Prostate gland (tissue), 2 donors: ENCODE measurements at regions not wholly inside any gene's neighbourhood (a gene's known extent, or its start where the extent isn't known, plus 50 kb on each side); places are given as distances from the start of the nearest gene placed in this dataset.

Experiments
- CTCF ChIP-seq, 4 experiments: fragments of 200-600 bp in 2 of 4; fragments of 450-650 bp in 2 of 4; sonication (generic) in 2 of 4; IDR thresholded peaks; 1 replicate in 3 of 4; 2 replicates in 1 of 4; pipeline ENCODE4 v1.5.1; 2016 to 2019; ENCODE audit warnings: antibody characterized with exemption in 4 of 4, mild to moderate bottlenecking in 2 of 4, moderate library complexity in 2 of 4
- POLR2AphosphoS5 ChIP-seq: sonication (generic); formaldehyde crosslinking; IDR thresholded peaks from one replicate; pipeline ENCODE4 v1.6.1; 2017; ENCODE audit warnings: antibody characterized with exemption

- TF ChIP-seq POLR2AphosphoS5, result no peak
- no peak for TF ChIP-seq CTCF (IDR thresholded peaks at IDR 0.05)
These were observed 102.1 kb downstream of the TMEM170B start for GRCh38 chr6:11639376-11640235.
